K562 (cell line): ENCODE measurements at regions not wholly inside any gene's neighbourhood (a gene's known extent, or its start where the extent isn't known, plus 50 kb on each side); places are given as distances from the start of the nearest gene placed in this dataset.

Experiments
- ATAC-seq: fragments of 200-7000 bp; cut with Tn5 transposase; 3 replicates; pipeline ENCODE4 v1.9.1; 2020; ENCODE audit warnings: moderate library complexity
- BruUV-seq: library from RNA; stranded (reverse); fragments of 400-500 nt; replicated peaks from 2 replicates; lab custom pipeline; 2021; lab: Mats Ljungman, UMichigan
- CTCF ChIA-PET: fragments of 300-600 bp; formaldehyde crosslinking; extraction: SDS; loops from one replicate; lab custom pipeline; 2021; ENCODE audit warnings: low intra/inter-chr PET ratio; lab: Yijun Ruan, JAX
- POLR2A ChIA-PET: fragments of 300-600, 350-650 bp; sonication (Branson Sonifier 250); formaldehyde crosslinking; extraction: SDS; loops from one replicate; lab custom pipeline; 2021; ENCODE audit warnings: antibody characterized with exemption, inconsistent platforms; lab: Yijun Ruan, JAX
- DNase-seq, 4 experiments: peaks; one replicate each; pipeline versions ENCODE4 v3.0.0 to v3.0.0-alpha.2; 2011 to 2018; ENCODE audit warnings: low spot score in 3 of 4, mixed read lengths in 3 of 4; ENCODE audit errors: extremely low read depth in 1 of 4
- FAIRE-seq: peaks from 2 replicates; lab custom pipeline; 2011; peaks lifted over from hg19 to GRCh38; lab: Jason Lieb, UNC
- H2AFZ ChIP-seq: 2 replicates; pipeline ENCODE4 v1.6.0; 2011; ENCODE audit warnings: low read depth, low read length, control low read depth, inconsistent platforms
- H3K27ac ChIP-seq: fragments of 200-600 bp; 3 replicates; pipeline ENCODE4 v1.8.0; 2011; ENCODE audit warnings: low read depth, mild to moderate bottlenecking, control low read depth, inconsistent platforms, low read length, moderate library complexity, mixed read lengths; ENCODE audit errors: extremely low read depth
- H3K27me3 ChIP-seq, 2 experiments: fragments of 300-600 bp in 1 of 2; 2 replicates in 1 of 2; 3 replicates in 1 of 2; pipeline versions ENCODE4 v1.6.0 to v1.8.0; 2011; ENCODE audit warnings: inconsistent platforms in 2 of 2, low read length in 2 of 2, mild to moderate bottlenecking in 1 of 2, mixed read lengths in 1 of 2, moderate library complexity in 1 of 2; ENCODE audit not compliant: control insufficient read depth in 2 of 2, insufficient read depth in 2 of 2
- H3K36me3 ChIP-seq: fragments of 300-600 bp; 3 replicates; pipeline ENCODE4 v1.8.0; 2011; ENCODE audit warnings: mild to moderate bottlenecking, low read length, inconsistent platforms; ENCODE audit not compliant: control insufficient read depth, insufficient read depth
- H3K4me1 ChIP-seq, 2 experiments: fragments of 200-600 bp in 1 of 2; replicated peaks in 1 of 2; 2 replicates in 1 of 2; 3 replicates in 1 of 2; pipeline versions ENCODE4 v1.5.1 to v1.8.0; 2011; ENCODE audit warnings: inconsistent platforms in 2 of 2, low read length in 2 of 2, mild to moderate bottlenecking in 1 of 2, mixed read lengths in 1 of 2, moderate library complexity in 1 of 2; ENCODE audit not compliant: control insufficient read depth in 2 of 2, insufficient read depth in 2 of 2
- H3K4me2 ChIP-seq: 2 replicates; pipeline ENCODE4 v1.6.1; 2011; ENCODE audit warnings: low read length, control low read depth, inconsistent platforms, mixed read lengths; ENCODE audit not compliant: insufficient read depth
- H3K4me3 ChIP-seq: fragments of 200-600 bp; sonication (generic), shearing (Covaris generic); 2 replicates; pipeline ENCODE4 v1.5.1; 2016; ENCODE audit warnings: control low read depth, inconsistent platforms
- H3K79me2 ChIP-seq: fragments of 200-600 bp; 3 replicates; pipeline ENCODE4 v1.8.0; 2011; ENCODE audit warnings: low read length, inconsistent platforms; ENCODE audit not compliant: control insufficient read depth, insufficient read depth
- H3K9ac ChIP-seq, 2 experiments: 2 replicates each; pipeline versions ENCODE4 v1.6.0 to v1.6.1; 2011; ENCODE audit warnings: low read depth in 2 of 2, low read length in 2 of 2, control low read depth in 1 of 2, inconsistent platforms in 1 of 2, mild to moderate bottlenecking in 1 of 2, mixed read lengths in 1 of 2; ENCODE audit not compliant: insufficient read depth in 1 of 2
- H3K9me1 ChIP-seq: one replicate; pipeline ENCODE4 v1.6.0; 2011; ENCODE audit warnings: inconsistent platforms, mild to moderate bottlenecking, low read length, moderate library complexity; ENCODE audit not compliant: control insufficient read depth, insufficient read depth
- H3K9me3 ChIP-seq: replicated peaks from 2 replicates; pipeline ENCODE4 v1.5.1; 2011; ENCODE audit warnings: low read depth, low read length, inconsistent platforms; ENCODE audit not compliant: control insufficient read depth, insufficient read depth
- H4K20me1 ChIP-seq: replicated peaks from 2 replicates; pipeline ENCODE4 v1.6.1; 2011; ENCODE audit warnings: low read length, inconsistent platforms, mixed read lengths; ENCODE audit not compliant: control insufficient read depth, insufficient read depth
- CBX5 ChIP-seq: IDR thresholded peaks from 2 replicates; pipeline ENCODE4 v1.6.1; 2014; ENCODE audit warnings: low read depth, borderline replicate concordance
- ETV1 ChIP-seq: fragments of 450-650 bp; conservative IDR thresholded peaks from 2 replicates; pipeline ENCODE4 v1.6.1; 2016; ENCODE audit warnings: missing genetic modification characterization, control low read depth, low read depth, missing compliant biosample characterization
- NFE2 ChIP-seq: IDR thresholded peaks from 2 replicates; pipeline ENCODE4 v1.6.1; 2014; ENCODE audit warnings: antibody characterized with exemption, low read depth
- RNF219 ChIP-seq: fragments of 250-450 bp; sonication (Bioruptor Pico); IDR thresholded peaks from 2 replicates; pipeline ENCODE4 v1.5.0; 2022; ENCODE audit warnings: mild to moderate bottlenecking
- SIN3A ChIP-seq, 2 experiments: fragments of 150-350 bp in 1 of 2; IDR thresholded peaks; 2 replicates each; pipeline ENCODE4 v1.6.1; 2011 to 2016; ENCODE audit warnings: borderline replicate concordance in 2 of 2, low read depth in 2 of 2, low read length in 2 of 2, mild to moderate bottlenecking in 2 of 2, moderate library complexity in 2 of 2; ENCODE audit not compliant: control insufficient read depth in 1 of 2
- SMARCE1 ChIP-seq: fragments of 450-650 bp; IDR thresholded peaks from 2 replicates; pipeline ENCODE4 v1.7.1; 2016; ENCODE audit warnings: mild to moderate bottlenecking
- THRAP3 ChIP-seq: fragments of 450-650 bp; IDR thresholded peaks from 2 replicates; pipeline ENCODE4 v1.6.1; 2016; ENCODE audit warnings: mild to moderate bottlenecking, inconsistent platforms, borderline replicate concordance
- WGBS: fragments of 100-300 bp; shearing (Covaris generic); methylation state at CpG from one replicate; pipeline ENCODE4 v1.1.6; 2016; ENCODE audit warnings: low coverage, mixed read lengths; ENCODE audit not compliant: insufficient coverage; ENCODE audit errors: missing lambda C conversion rate; 5-methylcytosine and 5-hydroxymethylcytosine counted together
- in situ Hi-C: fragments of 300-500 bp; cut with MboI; formaldehyde crosslinking; loops from 4 replicates; pipeline ENCODE4 v1.15.0; 2018; ENCODE audit warnings: inconsistent platforms, mixed read lengths
- intact Hi-C: fragments of 100-400 bp; cut with micrococcal nuclease; formaldehyde crosslinking; loops from 2 replicates; pipeline ENCODE4 v1.14.2; 2022

- in situ Hi-C loops, result no loop called here
- BruUV-seq, result no TSS peak
- Histone ChIP-seq H3K9ac (no peak overlapping the region), H3K4me2 (no peak overlapping the region)
- TF ChIP-seq ETV1 (tag) (no peak), NFE2 (no peak), THRAP3 (no peak), SMARCE1 (no peak), SIN3A (IDR thresholded peaks at IDR 0.05; ENCODE audit: borderline replicate concordance in 2 of 2, control insufficient read depth in 1 of 2, low read depth in 2 of 2, low read length in 2 of 2) (no peak), CBX5 (no peak), RNF219 (CRISPR knock-in tag) (no peak)
- TF ChIP-seq, all 486 proteins: peak for 0
- no peak overlapping the region for H3K27ac ChIP-seq
- H2AFZ ChIP-seq, result no peak overlapping the region
- no peak for DNase-seq
- POLR2A ChIA-PET, result no interaction called here
- WGBS, result 0% methylated on average over 2 of the region's 2 CpGs
- CTCF ChIA-PET, result no interaction called here
- H4K20me1 ChIP-seq, result no peaks in the 10 kb centered on the region
- no peaks in the 10 kb centered on the region for H3K36me3 ChIP-seq
- intact Hi-C loops, result no loop called here
- no peaks in the 10 kb centered on the region for H3K9me1 ChIP-seq
- H3K27me3 ChIP-seq, result no peaks in the 10 kb centered on the region
- no peaks in the 10 kb centered on the region for H3K4me1 ChIP-seq
- H3K9me3 ChIP-seq, result no peaks in the 10 kb centered on the region
- H3K79me2 ChIP-seq, result no peaks in the 10 kb centered on the region
- H3K4me3 ChIP-seq, result no peak overlapping the region
- no peak for FAIRE-seq
- ATAC-seq, result no peak
Observed at GRCh38 chr3:178107804-178108203, 428.4 kb upstream of the KCNMB2 start.
